Testis (tissue), 2 donors: ENCODE measurements at regions not wholly inside any gene's neighbourhood (a gene's known extent, or its start where the extent isn't known, plus 50 kb on each side); places are given as distances from the start of the nearest gene placed in this dataset.

Source experiments
- DNase-seq: peaks from one replicate; pipeline ENCODE4 v3.0.0-alpha.2; 2019
- H3K27ac ChIP-seq, 2 donors: fragments of 200-600 bp; sonication (generic); one replicate each; pipeline ENCODE4 v1.5.1; 2019
- H3K27me3 ChIP-seq: fragments of 200-600 bp; sonication (generic); one replicate; pipeline ENCODE4 v1.5.1; 2019
- H3K36me3 ChIP-seq: fragments of 200-600 bp; sonication (generic); one replicate; pipeline ENCODE4 v1.5.1; 2017; ENCODE audit warnings: low read depth; ENCODE audit errors: missing control alignments
- H3K4me1 ChIP-seq: fragments of 200-600 bp; sonication (generic); one replicate; pipeline ENCODE4 v1.5.1; 2019
- H3K4me3 ChIP-seq, 2 donors: fragments of 200-600 bp; sonication (generic); one replicate each; pipeline ENCODE4 v1.5.1; 2017 to 2019
- H3K9me3 ChIP-seq: fragments of 200-600 bp; sonication (generic); one replicate; pipeline ENCODE4 v1.5.1; 2017
- CTCF ChIP-seq, 3 experiments: fragments of 450-650 bp in 2 of 3; fragments of 200-600 bp in 1 of 3; sonication (generic) in 1 of 3; IDR thresholded peaks; one replicate each; pipeline ENCODE4 v1.5.1; 2016 to 2019; ENCODE audit warnings: antibody characterized with exemption in 3 of 3, mild to moderate bottlenecking in 2 of 3, moderate library complexity in 1 of 3
- POLR2A ChIP-seq: fragments of 450-650 bp; IDR thresholded peaks from one replicate; pipeline ENCODE4 v1.6.1; 2017; ENCODE audit warnings: antibody characterized with exemption, mild to moderate bottlenecking, moderate library complexity
- WGBS, 2 donors: methylation state at CpG; one replicate each; pipeline ENCODE4 v1.1.5; 2018; 5-methylcytosine and 5-hydroxymethylcytosine counted together
- intact Hi-C: fragments of 100-400 bp; cut with DNase I; formaldehyde crosslinking; loops from one replicate; pipeline ENCODE4 v1.15.1; 2023; ENCODE audit warnings: low total_unique reads

GRCh38 chr6:148203281-148203925 is 139.2 kb upstream of the SASH1 start:
- no peak for TF ChIP-seq POLR2A
- TF ChIP-seq CTCF (IDR thresholded peaks at IDR 0.05): no peak
- WGBS, 2 donors: 63 to 70% methylated on average over 9 of the region's 9 CpGs
- Histone ChIP-seq H3K9me3 (no peaks in the 10 kb centered on the region), H3K27me3 (no peaks in the 10 kb centered on the region), H3K4me1 (no peaks in the 10 kb centered on the region), H3K36me3 (no peaks in the 10 kb centered on the region), H3K27ac (no peak overlapping the region), H3K4me3 (no peak overlapping the region)
- intact Hi-C loops: no loop called here
- DNase-seq: no peak

DNA sequence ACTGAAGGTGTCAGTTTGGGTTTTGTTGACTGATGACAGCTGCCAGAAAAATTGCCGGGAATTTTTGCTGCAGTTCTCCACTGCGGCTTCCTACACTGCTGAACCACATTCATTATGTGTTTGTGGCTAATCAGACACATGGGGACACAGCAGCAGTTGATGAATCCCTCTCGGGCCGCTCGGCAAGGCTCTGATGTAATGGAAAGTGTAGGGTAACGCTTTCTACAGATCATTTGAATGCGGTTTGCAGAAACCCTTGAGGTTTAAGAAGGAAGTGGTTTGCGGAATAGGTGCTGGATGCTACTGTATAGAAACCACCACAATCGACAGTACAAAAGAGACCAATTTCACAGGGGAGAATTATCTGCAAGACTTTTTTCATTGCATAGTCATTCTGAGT is 138.7 kb upstream of the SASH1 start:
- no peak for DNase-seq
- H3K27me3 ChIP-seq: no peaks in the 10 kb centered on the region
- H3K4me3 ChIP-seq: no peak overlapping the region
- TF ChIP-seq POLR2A: no peak
- no peak for TF ChIP-seq CTCF (IDR thresholded peaks at IDR 0.05)
- H3K36me3 ChIP-seq: no peaks in the 10 kb centered on the region
- no peak overlapping the region for H3K27ac ChIP-seq
- no peaks in the 10 kb centered on the region for H3K9me3 ChIP-seq
- 88 to 89% methylated on average over 9 of the region's 9 CpGs for WGBS, 2 donors
- intact Hi-C loops: no loop called here
- H3K4me1 ChIP-seq: no peaks in the 10 kb centered on the region

GRCh38 chr6:148208298-148208697 is 134.3 kb upstream of the SASH1 start:
- Histone ChIP-seq H3K27ac (no peak overlapping the region), H3K4me3 (no peak overlapping the region), H3K36me3 (no peaks in the 10 kb centered on the region), H3K4me1 (no peaks in the 10 kb centered on the region), H3K9me3 (no peaks in the 10 kb centered on the region), H3K27me3 (no peaks in the 10 kb centered on the region)
- WGBS, 2 donors: 92% methylated on average over 3 of the region's 3 CpGs
- intact Hi-C loops: no loop called here
- TF ChIP-seq CTCF (IDR thresholded peaks at IDR 0.05) (no peak), POLR2A (no peak)
- DNase-seq: no peak

- H3K27ac ChIP-seq: no peak overlapping the region
- H3K4me1 ChIP-seq: no peaks in the 10 kb centered on the region
- no peaks in the 10 kb centered on the region for H3K9me3 ChIP-seq
- TF ChIP-seq POLR2A (no peak), CTCF (IDR thresholded peaks at IDR 0.05) (no peak)
- intact Hi-C loops: no loop called here
- no peak overlapping the region for H3K4me3 ChIP-seq
- DNase-seq: no peak
- H3K27me3 ChIP-seq: no peaks in the 10 kb centered on the region
- H3K36me3 ChIP-seq: no peaks in the 10 kb centered on the region
- WGBS, 2 donors: 95 to 97% methylated on average over 11 of the region's 11 CpGs
Measured at GRCh38 chr6:148211777-148212324, 130.8 kb upstream of the SASH1 start.

DNA sequence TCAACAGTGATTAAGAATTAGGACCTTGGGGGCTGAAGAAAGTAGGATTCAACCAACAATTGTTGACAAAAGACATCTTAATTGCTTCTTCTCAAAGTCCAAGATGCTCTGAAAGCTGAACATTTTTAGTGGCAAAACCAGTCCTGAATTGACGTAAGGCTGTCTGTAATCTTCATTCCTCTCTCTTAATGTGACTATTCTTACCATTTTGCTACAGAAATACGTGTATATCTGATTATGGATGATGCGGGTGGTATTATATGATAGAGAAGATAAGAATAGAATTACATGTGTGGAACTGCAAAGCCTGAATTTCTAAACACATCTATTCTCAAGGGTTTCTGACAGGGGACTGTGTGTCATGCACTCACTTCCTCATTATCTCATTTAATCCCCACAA is 130.3 kb upstream of the SASH1 start:
- TF ChIP-seq CTCF (IDR thresholded peaks at IDR 0.05) (no peak), POLR2A (no peak)
- no peaks in the 10 kb centered on the region for H3K36me3 ChIP-seq
- DNase-seq: no peak
- intact Hi-C loops: no loop called here
- no peaks in the 10 kb centered on the region for H3K4me1 ChIP-seq
- no peaks in the 10 kb centered on the region for H3K9me3 ChIP-seq
- no peak overlapping the region for H3K27ac ChIP-seq
- no peaks in the 10 kb centered on the region for H3K27me3 ChIP-seq
- 82 to 87% methylated on average over 3 of the region's 3 CpGs for WGBS, 2 donors
- no peak overlapping the region for H3K4me3 ChIP-seq
